HL-60 (cell line): ENCODE measurements at regions not wholly inside any gene's neighbourhood (a gene's known extent, or its start where the extent isn't known, plus 50 kb on each side); places are given as distances from the start of the nearest gene placed in this dataset.

Source experiments
- DNase-seq, 2 experiments: peaks; one replicate each; pipeline ENCODE4 v3.0.0-alpha.2; 2010 to 2020; ENCODE audit warnings: low read depth in 1 of 2, low spot score in 1 of 2
- H3K27ac ChIP-seq: fragments of 250-450 bp; sonication (Bioruptor Pico); replicated peaks from 2 replicates; pipeline ENCODE4 v1.5.1; 2020; ENCODE audit warnings: mild to moderate bottlenecking, moderate library complexity
- H3K27me3 ChIP-seq: fragments of 250-450 bp; sonication (Bioruptor Pico); 2 replicates; pipeline ENCODE4 v1.5.1; 2021; ENCODE audit warnings: mild to moderate bottlenecking, moderate library complexity; ENCODE audit not compliant: insufficient read depth, poor library complexity, severe bottlenecking
- H3K4me3 ChIP-seq: replicated peaks from 2 replicates; pipeline ENCODE4 v1.5.1; 2011; ENCODE audit warnings: mild to moderate bottlenecking, control low read depth, low read length; ENCODE audit not compliant: insufficient read depth
- CTCF ChIP-seq: IDR thresholded peaks from one replicate; pipeline ENCODE4 v1.5.1; 2011; ENCODE audit warnings: low read length, control low read depth, inconsistent platforms; ENCODE audit not compliant: insufficient read depth
- GABPA ChIP-seq: IDR thresholded peaks from 2 replicates; pipeline ENCODE4 v1.6.1; 2012; ENCODE audit warnings: low read depth
- POLR2AphosphoS5 ChIP-seq: IDR thresholded peaks from 2 replicates; pipeline ENCODE4 v1.6.1; 2012; ENCODE audit warnings: low read depth
- SPI1 ChIP-seq: IDR thresholded peaks from 2 replicates; pipeline ENCODE4 v1.6.1; 2012; ENCODE audit warnings: low read depth, mild to moderate bottlenecking, borderline replicate concordance
- TF ChIP-seq, protein P1 (sequence below): IDR thresholded peaks from 2 replicates; pipeline ENCODE4 v1.6.1; 2012; ENCODE audit warnings: low read depth; ENCODE audit not compliant: insufficient replicate concordance

DNA sequence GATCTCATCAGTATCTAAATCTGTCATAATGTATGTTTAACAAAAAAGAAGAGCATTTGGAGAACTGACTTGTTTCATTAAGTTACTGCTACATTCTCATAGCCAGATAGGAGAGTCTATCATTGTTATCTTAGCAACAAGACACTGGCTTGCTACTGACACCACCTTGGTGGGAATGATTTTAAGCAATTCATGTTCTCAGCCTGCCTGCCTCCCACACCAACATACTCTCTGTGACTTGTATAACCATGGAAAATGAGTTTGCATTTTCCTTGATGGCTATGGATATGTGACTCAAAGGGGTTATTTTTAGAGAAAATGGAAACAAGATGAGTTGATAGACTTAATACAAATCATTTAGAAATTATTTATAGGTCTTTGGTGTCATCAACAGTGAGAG, 1308.9 kb downstream of the OLFM4 start:
- TF ChIP-seq POLR2AphosphoS5 (no peak), GABPA (no peak), SPI1 (no peak), CTCF (no peak)
- TF ChIP-seq, protein P1, sequence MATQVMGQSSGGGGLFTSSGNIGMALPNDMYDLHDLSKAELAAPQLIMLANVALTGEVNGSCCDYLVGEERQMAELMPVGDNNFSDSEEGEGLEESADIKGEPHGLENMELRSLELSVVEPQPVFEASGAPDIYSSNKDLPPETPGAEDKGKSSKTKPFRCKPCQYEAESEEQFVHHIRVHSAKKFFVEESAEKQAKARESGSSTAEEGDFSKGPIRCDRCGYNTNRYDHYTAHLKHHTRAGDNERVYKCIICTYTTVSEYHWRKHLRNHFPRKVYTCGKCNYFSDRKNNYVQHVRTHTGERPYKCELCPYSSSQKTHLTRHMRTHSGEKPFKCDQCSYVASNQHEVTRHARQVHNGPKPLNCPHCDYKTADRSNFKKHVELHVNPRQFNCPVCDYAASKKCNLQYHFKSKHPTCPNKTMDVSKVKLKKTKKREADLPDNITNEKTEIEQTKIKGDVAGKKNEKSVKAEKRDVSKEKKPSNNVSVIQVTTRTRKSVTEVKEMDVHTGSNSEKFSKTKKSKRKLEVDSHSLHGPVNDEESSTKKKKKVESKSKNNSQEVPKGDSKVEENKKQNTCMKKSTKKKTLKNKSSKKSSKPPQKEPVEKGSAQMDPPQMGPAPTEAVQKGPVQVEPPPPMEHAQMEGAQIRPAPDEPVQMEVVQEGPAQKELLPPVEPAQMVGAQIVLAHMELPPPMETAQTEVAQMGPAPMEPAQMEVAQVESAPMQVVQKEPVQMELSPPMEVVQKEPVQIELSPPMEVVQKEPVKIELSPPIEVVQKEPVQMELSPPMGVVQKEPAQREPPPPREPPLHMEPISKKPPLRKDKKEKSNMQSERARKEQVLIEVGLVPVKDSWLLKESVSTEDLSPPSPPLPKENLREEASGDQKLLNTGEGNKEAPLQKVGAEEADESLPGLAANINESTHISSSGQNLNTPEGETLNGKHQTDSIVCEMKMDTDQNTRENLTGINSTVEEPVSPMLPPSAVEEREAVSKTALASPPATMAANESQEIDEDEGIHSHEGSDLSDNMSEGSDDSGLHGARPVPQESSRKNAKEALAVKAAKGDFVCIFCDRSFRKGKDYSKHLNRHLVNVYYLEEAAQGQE: no peak
- H3K27ac ChIP-seq: no peak overlapping the region
- no peak for DNase-seq
- H3K27me3 ChIP-seq: no peaks in the 10 kb centered on the region
- H3K4me3 ChIP-seq: no peak overlapping the region

DNA sequence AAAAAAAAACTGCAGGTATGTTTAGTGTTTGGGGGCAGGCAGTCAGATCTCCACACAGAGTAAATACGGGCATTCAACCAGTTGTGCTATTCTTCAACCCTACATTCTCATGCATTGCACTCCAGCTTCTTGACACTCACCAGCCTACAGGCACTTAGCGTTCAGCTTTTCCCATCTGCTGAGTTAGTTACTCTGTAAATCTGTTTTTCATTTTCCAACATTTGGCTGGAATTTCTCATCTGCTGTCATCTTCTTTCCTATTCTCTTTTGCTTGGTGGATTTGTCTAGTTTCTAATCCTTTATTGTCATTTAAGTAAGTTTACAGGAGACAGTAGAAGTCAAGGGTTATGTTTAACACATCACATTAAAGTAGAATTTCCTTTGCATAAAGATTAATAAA, 1318.9 kb downstream of the OLFM4 start:
- TF ChIP-seq GABPA (no peak), SPI1 (no peak), POLR2AphosphoS5 (no peak), CTCF (no peak)
- TF ChIP-seq, protein P1: no peak
- Histone ChIP-seq H3K27me3 (no peaks in the 10 kb centered on the region), H3K4me3 (no peak overlapping the region), H3K27ac (no peak overlapping the region)
- DNase-seq: no peak

- no peak for DNase-seq
- no peak overlapping the region for H3K4me3 ChIP-seq
- no peak overlapping the region for H3K27ac ChIP-seq
- no peaks in the 10 kb centered on the region for H3K27me3 ChIP-seq
- no peak for TF ChIP-seq CTCF
- TF ChIP-seq GABPA: no peak
- no peak for TF ChIP-seq POLR2AphosphoS5
- TF ChIP-seq, protein P1: no peak
- TF ChIP-seq SPI1: no peak
Measured at GRCh38 chr13:54356209-54356608, 1327.6 kb downstream of the OLFM4 start.
